HG03103 (cell line): ENCODE measurements at regions not wholly inside any gene's neighbourhood (a gene's known extent, or its start where the extent isn't known, plus 50 kb on each side); places are given as distances from the start of the nearest gene placed in this dataset.

Experiments used
- ATAC-seq: cut with Tn5 transposase; IDR thresholded peaks from one replicate; pipeline ENCODE4 v1.9.1; 2021; ENCODE audit warnings: low read depth; ENCODE audit not compliant: unreplicated experiment

DNA sequence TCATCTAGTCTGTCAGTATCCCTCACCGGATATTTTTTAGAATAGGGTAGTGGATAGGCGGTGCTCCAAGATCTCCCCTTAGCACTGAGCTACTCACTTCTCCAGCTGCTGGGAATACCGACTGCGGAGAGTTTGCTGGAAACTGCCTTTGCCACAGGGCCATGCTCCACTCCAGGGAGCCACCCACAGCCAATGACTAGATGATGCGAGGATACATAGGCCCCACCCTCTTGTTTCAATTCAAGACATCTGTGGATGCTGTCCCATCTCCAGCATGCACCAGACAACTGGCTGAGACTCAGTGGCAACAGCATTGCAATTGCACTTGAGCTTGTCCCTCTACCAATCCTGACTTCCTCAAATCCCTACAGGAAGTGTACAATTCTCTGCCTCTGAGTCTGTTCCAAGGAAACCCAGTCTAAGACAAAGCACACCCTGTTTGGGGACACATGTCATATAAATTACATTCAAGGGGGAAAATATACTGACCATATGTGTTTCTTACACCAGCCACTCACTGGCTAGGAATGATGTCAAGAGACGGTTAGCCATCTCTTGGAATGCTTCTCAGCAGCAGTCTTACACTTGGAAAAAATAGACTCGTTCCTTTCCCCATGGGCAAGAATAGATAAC lies 312.6 kb upstream of the KIF2A start:
- ATAC-seq: no peak

DNA sequence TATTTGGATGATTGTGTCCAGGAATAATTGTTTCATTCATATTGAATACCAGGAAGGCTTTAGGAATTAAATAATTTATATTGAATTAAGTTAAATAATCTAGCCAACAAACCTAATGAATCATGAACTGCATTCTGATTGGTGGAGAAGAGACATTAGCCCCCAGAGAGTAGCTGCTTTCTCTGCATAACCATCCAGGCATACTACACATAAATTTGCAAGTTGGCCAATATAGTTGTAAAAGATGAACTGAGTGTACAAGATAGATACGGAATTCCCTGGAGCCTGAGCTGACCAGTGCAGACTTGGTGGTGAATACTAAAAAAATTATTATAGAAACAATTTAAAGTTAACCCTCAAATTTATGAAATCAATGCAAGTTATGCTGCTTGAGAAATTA lies 311.8 kb upstream of the KIF2A start:
- ATAC-seq: no peak

DNA sequence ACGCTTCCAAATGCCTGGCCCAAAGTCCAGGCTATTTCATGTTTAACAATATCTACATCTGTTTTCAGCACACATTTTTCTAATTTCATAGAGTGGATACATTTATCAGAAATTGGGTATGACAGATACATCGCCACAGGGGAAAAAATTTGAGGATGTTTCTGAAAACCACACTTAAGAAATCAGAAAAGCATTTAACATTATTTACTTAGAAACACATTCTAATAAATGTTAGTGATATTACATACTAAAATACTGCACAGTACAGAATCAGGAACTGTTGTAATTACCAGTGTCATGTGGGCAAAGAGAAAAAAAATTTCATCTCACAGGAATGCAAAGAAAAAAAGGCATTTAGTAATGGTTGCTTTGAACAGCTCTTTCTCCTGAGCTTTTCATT lies 310.5 kb upstream of the KIF2A start:
- ATAC-seq: no peak

DNA sequence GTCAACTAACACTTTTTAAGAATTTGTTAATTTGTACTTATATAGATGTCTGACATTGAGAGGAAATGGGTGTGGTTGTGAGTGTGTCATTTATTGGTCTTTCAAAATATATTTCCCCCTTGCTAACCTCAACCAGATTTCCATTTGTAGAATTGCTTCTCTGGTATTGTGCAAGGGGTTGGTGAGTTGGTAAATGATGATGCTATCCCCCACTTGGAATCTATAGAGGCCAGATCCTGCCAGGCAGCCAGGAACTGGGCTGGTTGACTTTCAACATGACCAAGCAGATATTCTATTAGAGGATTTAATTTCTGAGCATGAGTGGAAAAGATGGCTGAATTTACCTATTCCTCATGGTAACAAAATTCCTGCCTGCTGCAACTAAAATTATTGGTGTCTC lies 306.6 kb upstream of the KIF2A start:
- ATAC-seq: no peak

DNA sequence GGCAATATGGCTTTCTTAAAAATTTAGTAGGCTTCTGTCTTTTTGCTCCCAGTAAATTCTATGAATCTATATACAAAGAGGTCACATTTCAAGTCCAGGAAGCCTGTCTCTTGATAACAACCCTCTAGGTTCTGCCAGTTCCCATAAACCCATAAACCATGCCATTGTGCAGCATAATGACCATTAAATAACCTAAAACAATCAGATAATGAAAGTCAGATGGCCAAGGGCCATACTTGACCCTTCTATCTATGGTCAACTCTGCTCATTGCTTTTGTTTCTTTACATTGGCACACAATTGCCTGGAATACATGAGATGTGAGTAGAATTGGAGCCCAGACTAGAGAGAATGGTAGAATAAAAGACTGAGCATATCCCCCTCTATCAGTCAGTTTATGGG lies 305.4 kb upstream of the KIF2A start:
- ATAC-seq: no peak

DNA sequence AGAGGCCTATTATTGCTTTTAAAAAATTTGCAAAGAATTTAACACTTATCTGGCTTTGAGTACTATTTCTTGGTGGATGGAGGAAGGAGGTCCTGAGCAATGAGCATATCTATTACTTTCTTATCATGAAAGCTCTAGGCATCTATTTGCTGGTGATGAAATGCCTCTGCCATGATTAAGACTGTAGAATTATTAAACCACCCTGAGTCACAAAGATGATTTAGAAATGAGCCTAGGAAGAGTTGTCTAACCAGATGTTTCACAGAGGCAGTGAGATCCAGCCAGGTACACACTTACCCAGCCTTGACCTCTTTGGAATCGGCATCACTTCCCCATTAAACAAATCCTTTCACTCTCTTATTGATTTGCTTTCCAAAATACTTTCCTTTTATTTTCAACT lies 304.4 kb upstream of the KIF2A start:
- no peak for ATAC-seq

DNA sequence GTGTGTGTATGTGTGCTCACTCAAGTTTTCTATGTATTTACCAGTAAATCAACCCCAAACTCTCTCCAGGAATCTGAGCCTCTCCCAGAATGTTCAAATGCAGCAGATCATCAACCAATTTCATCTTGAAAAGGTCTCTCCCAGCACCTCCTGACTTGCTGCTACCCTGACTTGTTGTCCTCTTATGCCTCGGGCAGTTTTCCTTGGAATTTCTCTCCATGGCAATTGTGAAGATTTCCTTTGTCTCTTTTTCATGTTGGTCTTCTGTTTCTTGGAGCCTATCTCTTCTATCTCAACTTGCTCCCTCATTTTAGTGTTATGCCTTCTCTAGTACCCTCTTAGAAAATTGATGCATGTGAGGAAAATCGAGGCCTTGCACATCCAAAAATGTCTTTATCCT lies 303.6 kb upstream of the KIF2A start:
- no peak for ATAC-seq

DNA sequence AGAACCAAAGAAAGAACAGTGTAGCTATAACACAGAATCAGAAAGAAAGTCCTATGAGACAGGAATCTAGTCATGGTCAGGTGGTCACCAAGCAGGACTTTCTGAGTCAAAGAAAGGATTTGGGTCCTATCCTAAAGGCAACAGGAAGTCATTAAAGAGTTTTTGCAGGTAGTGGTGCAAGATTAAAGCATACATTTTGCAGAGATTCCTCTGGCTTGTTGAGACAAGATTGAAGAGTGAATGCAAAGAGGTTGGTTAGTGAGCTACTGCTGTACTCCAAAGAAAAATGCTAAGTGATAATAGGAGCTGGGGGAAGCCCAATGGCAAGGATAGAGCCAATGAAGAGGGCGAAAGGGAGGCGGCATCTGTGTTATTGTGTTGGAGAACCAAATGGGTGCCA lies 300.5 kb upstream of the KIF2A start:
- no peak for ATAC-seq

DNA sequence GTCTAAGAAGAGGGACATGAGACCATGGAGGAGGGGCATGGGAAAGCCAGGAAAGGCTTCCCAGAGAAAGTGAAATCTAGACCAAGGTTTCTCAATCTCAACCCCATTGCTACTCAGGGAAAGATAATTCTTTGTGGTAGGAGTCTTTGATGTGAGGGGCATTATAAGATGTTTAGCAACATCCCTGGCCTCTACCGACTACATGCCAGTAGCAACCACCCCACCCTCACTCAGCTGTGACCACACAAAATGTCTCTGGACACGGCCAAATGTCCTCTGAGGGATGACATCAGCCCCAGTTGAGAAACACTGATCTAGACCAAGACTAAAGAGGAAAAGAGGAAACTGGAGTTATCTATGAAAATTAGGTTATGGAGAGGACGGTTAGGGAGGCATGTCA lies 298.5 kb upstream of the KIF2A start:
- ATAC-seq: no peak

DNA sequence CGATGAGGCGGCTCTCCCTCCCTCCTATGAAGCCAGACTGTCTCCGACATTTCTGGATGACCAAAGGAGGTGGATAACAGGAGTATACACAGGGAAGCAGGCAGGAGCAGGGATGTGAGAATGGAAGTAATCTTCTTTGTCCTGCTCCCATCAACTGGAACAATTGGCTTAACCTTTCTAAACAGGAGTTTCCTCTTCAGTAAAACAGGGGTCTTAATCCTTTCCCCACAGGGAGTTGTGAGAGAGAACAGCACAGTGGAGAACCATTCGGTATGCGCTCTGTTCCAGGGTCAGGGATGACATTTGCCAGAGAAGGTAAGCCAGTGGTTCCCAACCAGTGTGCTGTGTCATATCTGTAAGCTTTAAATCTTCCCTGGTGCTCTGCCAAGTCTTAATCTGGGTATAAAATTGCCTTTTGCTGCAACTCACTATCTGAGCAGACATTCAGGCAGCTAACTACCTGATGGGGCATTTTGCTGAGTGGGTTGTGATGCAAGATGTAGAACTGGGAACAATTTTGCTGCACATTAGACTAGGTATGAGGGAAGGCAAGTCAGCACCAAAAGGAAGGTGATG lies 294.8 kb upstream of the KIF2A start:
- no peak for ATAC-seq

DNA sequence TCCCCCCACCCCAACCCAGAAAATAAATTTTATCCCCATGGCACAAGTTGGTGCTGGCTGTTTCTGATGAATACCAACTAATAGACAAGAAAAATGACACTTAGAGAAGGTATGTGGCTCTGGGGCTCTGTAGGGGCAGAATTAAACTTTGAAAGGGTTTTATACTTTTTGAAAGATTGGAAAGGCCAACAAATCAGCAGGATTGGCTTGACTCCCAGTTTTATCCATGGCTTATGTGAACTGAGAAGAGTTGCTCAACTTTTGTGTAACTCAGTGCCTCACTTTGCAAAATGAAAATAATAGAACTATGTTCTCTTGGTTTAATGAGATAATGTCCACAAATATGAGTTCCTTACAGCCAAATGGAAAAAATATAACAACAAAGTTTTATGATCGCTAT lies 288.9 kb upstream of the KIF2A start:
- ATAC-seq: no peak

DNA sequence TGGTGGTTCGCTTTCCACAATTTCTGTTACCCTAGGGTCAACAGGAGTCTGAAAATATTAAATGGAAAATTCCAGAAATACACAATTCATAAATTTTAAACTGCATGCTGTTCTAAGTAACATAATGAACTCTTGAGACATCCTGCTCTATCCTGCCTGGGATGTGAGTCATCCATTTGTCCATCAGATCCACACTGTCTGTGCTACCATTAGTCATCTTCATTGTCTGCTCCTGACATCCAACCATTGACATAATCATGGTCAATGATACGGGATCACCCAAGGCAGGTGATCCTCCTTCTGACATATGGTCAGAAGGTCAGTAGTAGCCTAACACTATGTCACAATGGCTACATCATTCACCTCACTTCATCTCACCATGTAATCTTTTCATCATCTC lies 276.7 kb upstream of the KIF2A start:
- no peak for ATAC-seq

DNA sequence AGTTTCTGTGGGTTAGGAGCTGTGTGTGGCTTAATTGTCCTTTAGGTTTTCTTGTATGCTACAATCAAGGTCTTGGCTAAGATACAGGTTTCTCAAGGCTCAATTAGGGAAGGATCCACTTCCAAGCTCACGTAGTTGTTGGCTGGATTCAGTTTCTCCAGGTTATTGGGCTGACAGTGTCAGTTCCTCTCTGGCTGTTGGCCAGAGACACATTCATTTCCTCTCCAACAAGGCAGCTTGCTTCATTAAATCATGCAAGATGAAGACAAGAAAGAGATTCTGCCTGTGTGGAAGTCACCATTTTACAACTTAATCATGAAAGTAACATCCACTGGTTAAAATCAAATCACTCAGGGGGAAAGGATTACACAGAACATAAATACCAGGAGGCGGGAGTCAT lies 275.7 kb upstream of the KIF2A start:
- ATAC-seq: no peak

DNA sequence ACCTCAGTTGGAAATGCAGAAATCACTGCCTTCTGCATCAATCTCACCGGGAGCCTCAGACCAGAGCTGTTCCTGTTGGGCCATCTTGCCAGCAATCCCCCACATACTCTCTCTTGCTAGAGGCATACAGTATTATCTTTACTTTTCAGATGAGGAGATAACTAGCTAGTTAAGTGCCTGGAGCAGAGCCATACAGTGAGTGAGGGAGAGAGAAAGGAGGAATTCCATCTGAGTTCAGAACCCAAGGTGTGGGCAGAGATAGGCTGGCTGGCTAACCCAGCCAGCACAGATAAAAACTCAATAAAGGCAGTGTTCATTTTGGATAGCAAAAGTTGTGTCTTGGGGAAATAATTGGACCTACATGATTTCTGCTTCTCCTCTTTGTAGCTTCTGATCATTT lies 268.0 kb upstream of the KIF2A start:
- no peak for ATAC-seq

DNA sequence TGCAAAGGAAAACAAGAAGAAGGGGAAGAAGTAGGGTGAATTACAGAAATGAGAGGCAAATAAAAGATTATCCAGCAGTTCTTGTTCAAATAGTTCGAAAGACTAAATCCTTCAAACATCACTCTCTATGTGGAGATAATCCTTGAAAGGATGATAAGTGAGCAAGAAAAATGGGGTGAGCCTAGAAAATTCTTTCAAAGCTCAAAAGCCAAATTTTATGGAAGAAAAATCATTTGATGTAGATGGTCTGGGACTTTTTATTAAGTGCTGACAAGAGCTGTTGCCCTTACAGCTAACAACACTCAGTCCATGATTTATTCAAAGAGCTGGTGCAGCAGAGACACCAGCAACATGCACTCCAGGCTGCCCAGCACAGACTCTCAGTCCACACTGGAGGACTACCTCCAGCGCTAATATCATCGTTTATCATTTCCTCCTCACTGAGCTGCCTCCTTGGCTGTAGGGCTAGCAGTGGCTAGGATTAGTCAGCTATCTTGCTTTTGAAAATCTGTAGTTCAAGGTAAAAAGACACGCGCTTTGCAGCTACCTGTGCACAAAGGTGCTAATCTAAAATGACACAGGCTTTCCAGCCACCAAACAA lies 264.8 kb upstream of the KIF2A start:
- no peak for ATAC-seq

DNA sequence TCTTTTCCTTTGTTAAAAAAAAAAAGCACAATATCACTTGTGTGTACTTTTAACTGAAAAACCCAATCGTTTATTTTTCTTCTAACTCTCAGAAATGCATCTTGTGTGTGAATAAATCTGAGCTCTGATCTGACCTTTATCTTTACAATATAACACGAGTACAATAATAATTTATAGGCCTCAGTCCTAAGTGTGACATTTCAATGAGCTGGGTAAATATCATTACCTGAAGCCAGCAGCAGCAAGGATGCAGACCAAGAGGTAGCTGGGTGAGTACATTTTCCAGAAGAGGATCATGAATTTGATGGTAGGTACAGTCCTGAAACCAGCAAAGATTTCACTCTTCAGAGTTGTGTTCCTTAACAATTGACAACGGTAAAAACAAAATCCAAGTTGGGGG lies 264.0 kb upstream of the KIF2A start:
- no peak for ATAC-seq

DNA sequence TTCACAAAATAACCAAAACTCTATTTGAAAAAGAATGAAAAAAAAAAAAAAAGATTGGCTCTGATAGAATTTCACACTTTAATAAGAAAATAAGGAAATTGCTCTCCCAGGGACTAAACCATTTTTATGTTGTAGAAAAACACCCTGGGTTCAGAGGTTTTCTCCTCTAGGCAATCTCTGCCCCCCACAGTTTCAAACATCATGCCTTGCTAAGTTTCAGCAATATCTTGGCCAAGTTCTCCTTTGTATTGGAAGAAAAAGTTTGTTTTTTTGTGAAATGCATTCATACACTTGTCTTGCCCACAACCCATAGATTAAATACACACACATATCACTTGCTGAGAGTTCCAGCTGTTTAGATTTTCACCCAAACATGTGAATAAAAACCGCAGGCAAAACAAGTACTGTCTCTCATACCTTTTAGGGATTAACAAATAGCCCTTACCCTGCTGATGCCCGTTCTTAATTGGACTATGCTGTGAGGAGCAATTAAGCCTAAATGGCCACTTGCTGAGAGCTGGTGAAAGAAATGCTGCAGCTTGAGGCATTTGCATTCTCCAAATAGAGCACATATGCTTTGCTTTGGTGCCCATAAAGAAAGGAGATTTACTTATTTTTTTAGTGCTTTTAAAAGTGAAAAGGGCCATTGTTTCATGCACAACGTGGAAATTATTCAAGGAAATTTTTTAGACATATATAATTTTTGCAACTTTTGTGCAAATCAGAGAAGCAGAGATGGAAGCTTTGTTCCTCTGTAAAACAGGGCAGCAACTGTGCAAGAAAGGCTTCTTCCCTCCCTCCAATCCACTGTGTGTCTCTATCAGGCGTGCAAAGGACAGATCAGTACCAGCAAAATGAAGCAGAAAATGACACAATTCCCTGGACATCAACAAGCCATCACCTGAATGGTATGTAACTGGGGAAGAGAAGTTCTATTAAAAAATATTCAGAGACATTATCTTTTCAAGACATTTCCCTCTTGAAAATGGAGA lies 262.4 kb upstream of the KIF2A start:
- no peak for ATAC-seq

DNA sequence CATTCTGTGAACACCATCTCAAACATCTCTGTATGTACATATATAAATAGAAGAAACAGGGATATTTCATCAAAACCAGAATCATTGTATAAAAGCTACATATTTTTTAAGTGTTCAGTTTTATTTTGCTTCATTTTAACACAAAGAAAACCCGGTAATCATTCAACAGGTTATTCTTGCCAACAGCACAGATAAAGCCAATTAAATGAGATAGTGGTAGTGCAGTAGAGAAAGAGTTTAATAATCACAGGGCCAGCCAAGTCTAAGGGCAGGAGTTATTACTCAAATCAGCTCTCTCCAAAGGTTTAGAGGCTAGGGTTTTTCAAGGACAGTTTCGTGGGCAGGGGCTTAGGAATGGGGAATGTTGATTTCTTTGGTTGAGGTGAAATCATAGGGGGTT lies 261.0 kb upstream of the KIF2A start:
- ATAC-seq: no peak

DNA sequence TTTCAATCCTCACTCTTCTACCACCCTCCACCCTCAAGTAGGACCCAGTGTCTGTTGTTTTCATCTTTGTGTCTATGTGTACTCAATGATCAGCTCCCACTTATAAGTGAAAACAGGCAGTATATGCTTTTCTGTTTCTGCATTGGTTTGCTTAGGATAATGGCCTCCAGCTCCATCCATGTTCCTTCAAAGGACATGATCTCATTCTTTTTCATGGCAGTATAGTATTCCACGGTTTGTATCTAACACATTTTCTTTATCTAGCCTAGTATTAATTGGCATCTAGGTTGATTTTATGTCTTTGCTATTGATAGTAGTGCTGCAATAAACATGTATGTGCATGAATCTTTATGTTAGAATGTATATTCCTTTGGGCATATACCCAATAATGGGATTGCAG lies 259.8 kb upstream of the KIF2A start:
- ATAC-seq: no peak

DNA sequence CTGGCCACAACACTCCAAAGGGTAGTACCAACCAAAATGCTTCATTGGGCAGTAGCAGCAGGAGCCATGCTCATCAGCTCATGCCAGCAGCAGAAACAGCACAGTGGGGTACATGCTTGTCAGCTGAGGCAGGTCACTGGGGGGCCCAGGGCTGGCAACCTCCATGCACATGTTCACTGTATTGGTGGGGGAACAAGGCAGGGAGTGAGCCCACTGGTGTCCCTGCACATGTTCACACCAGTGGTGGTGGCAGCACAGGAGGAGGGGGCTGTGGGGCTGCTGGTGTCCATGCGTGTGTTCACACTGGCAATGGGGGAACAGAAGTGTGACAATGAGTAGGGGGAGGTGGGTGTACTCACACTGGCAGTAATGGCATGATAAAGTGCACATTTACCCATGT lies 254.3 kb upstream of the KIF2A start:
- ATAC-seq: no peak

DNA sequence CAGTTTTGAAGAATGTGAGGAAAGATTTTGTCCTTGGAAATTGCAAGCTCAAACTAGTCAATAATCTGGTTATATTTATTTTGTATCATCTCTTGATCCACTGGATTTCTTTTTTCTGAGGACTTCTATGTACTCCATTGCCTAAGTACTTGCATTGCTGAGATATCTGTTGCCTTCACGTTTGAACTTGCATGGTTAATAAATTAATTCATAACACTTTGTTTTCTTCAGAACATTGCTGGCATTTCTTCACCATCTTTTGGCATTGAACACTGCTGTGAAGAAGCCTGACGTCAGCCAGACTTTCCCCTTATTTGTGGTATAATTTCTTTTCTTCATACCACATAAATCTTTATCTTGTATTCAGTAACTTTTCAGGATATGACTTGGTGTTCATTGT lies 246.0 kb upstream of the KIF2A start:
- no peak for ATAC-seq
